Astrocyte of the cerebellum (primary cell): ENCODE measurements at regions not wholly inside any gene's neighbourhood (a gene's known extent, or its start where the extent isn't known, plus 50 kb on each side); places are given as distances from the start of the nearest gene placed in this dataset.

Experiments
- DNase-seq: peaks from one replicate; pipeline ENCODE4 v3.0.0-alpha.2; 2011; ENCODE audit warnings: low read depth
- H3K4me3 ChIP-seq: 2 replicates; pipeline ENCODE4 v1.5.1; 2011; ENCODE audit warnings: mild to moderate bottlenecking, low read depth, low read length, moderate library complexity
- CTCF ChIP-seq: IDR thresholded peaks from 2 replicates; pipeline ENCODE4 v1.5.1; 2012; ENCODE audit warnings: low read length, low read depth, moderate library complexity, mild to moderate bottlenecking; ENCODE audit errors: missing control alignments
- in situ Hi-C: cut with HindIII; loops from 2 replicates; pipeline ENCODE4 v1.10.0; 2017; ENCODE audit warnings: low sequenced_read_pairs

GRCh38 chr2:81158505-81158904, 854.0 kb upstream of the LRRTM1 start:
- no peak overlapping the region for H3K4me3 ChIP-seq
- in situ Hi-C loops: no loop called here
- no peak for DNase-seq
- no peak for TF ChIP-seq CTCF

GRCh38 chr2:81148323-81148722, 843.8 kb upstream of the LRRTM1 start:
- H3K4me3 ChIP-seq: no peak overlapping the region
- TF ChIP-seq CTCF: no peak
- in situ Hi-C loops: no loop called here
- DNase-seq: no peak

- no peak for DNase-seq
- no peak overlapping the region for H3K4me3 ChIP-seq
- no peak for TF ChIP-seq CTCF
- in situ Hi-C loops: no loop called here
Measured at GRCh38 chr2:81136296-81136695, 831.7 kb upstream of the LRRTM1 start.

- in situ Hi-C loops: no loop called here
- no peak overlapping the region for H3K4me3 ChIP-seq
- DNase-seq: no peak
- no peak for TF ChIP-seq CTCF
Measured at GRCh38 chr2:81097361-81097760, 792.8 kb upstream of the LRRTM1 start.

- in situ Hi-C loops: no loop called here
Measured at GRCh38 chr2:81093031-81093430, 788.5 kb upstream of the LRRTM1 start.

GRCh38 chr2:81087646-81088045, 783.1 kb upstream of the LRRTM1 start:
- in situ Hi-C loops: no loop called here
- no peak for TF ChIP-seq CTCF
- H3K4me3 ChIP-seq: no peak overlapping the region
- DNase-seq: no peak

More at GRCh38 chr2:81093031-81093430, 788.5 kb upstream of the LRRTM1 start:
- no peak for TF ChIP-seq CTCF
- H3K4me3 ChIP-seq: no peak overlapping the region
- no peak for DNase-seq

GRCh38 chr2:81084101-81084500, 779.5 kb upstream of the LRRTM1 start:
- no peak for TF ChIP-seq CTCF
- in situ Hi-C loops: no loop called here

More at GRCh38 chr2:81084101-81084500, 779.5 kb upstream of the LRRTM1 start:
- H3K4me3 ChIP-seq: no peak overlapping the region
- DNase-seq: no peak
